ENCODE measurements at regions not wholly inside any gene's neighbourhood (a gene's known extent, or its start where the extent isn't known, plus 50 kb on each side); places are given as distances from the start of the nearest gene placed in this dataset.

DNA sequence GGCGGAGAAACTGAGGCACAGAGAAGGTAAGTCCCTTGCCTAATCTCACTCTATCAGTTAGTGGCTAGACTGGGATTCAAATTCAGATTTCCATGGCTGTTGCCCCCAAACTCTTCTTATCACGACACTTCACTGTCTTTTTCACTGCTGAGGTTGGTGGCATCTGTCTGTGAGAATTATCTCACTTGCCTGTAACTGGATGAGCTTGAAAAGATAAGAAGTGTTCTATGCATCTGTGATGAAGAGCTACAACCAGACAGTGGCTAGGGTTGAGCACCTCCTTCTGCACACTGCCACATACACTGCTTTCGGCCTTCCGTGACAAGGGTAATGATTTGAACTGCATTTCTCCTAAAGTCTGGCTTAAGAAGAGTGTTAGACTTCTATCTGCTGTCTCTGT is 107.9 kb upstream of the TEX13D start:
- Histone ChIP-seq H3K4me1 (no peaks in the 10 kb centered on the region), H3K4me3 (no peak overlapping the region), H3K9me3 (no peaks in the 10 kb centered on the region), H3K27me3 (no peaks in the 10 kb centered on the region), H3K27ac (no peak overlapping the region), H3K36me3 (no peaks in the 10 kb centered on the region)
- TF ChIP-seq, protein P1, sequence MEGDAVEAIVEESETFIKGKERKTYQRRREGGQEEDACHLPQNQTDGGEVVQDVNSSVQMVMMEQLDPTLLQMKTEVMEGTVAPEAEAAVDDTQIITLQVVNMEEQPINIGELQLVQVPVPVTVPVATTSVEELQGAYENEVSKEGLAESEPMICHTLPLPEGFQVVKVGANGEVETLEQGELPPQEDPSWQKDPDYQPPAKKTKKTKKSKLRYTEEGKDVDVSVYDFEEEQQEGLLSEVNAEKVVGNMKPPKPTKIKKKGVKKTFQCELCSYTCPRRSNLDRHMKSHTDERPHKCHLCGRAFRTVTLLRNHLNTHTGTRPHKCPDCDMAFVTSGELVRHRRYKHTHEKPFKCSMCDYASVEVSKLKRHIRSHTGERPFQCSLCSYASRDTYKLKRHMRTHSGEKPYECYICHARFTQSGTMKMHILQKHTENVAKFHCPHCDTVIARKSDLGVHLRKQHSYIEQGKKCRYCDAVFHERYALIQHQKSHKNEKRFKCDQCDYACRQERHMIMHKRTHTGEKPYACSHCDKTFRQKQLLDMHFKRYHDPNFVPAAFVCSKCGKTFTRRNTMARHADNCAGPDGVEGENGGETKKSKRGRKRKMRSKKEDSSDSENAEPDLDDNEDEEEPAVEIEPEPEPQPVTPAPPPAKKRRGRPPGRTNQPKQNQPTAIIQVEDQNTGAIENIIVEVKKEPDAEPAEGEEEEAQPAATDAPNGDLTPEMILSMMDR (IDR thresholded peaks at IDR 0.05): no peak
- no peak for DNase-seq
- WGBS, 2 donors: 96 to 97% methylated on average over 4 of the region's 4 CpGs
- intact Hi-C loops (cut with DNase I): no loop called here
- ATAC-seq: no peak

DNA sequence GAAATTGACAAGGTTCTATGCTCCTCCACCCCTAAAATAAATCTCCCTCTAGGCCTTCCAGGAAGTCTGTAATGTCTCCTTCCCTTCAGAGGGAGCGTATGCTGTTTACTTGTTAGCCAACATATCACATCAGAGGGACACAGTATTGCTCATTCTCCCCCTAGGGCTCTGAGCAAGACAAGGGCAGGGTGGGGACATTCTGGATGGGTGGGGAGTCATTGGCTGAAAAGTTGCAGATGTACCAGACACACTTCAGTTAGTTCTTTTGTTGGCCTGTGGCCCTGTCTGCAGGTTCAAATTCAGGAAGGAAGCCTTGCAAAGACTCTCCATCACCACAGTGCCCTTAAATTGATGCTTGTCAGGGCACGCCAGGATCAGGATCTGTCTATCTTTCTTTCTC is 106.3 kb upstream of the TEX13D start:
- ATAC-seq (peak in 3 of 8 donors; percentile 29 to 82 (median 35)), DNase-seq (no peak)
- no peak overlapping the region for H3K4me3 ChIP-seq
- WGBS, 2 donors: 60 to 77% methylated on average over 2 of the region's 2 CpGs
- TF ChIP-seq, protein P1 (IDR thresholded peaks at IDR 0.05): no peak
- H3K4me1 ChIP-seq: no peaks in the 10 kb centered on the region
- H3K36me3 ChIP-seq: no peaks in the 10 kb centered on the region
- no peaks in the 10 kb centered on the region for H3K9me3 ChIP-seq
- no peak overlapping the region for H3K27ac ChIP-seq
- intact Hi-C loops (cut with DNase I): no loop called here
- H3K27me3 ChIP-seq: no peaks in the 10 kb centered on the region

DNA sequence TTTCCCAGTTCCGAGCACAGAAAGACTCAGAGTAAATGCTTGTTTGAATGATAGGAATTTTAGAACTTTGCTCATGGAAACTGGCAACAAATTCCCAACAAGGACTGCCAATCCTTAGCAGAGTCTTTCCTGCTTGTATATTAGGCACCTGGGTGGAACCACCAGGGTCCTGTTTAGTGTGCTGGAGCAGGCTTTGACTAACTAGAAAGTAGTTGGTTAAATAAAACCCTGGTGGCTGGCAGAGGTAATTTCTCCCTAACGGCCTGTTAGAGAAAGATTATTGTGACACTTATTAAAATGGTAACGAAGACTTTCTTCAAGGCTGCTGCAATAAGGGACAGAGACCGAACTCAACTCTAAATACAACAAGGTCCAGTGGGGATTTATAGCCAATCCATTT is 103.6 kb upstream of the TEX13D start:
- H3K27ac ChIP-seq: no peak overlapping the region
- ATAC-seq: no peak
- 80 to 86% methylated on average over 4 of the region's 4 CpGs for WGBS, 2 donors

DNA sequence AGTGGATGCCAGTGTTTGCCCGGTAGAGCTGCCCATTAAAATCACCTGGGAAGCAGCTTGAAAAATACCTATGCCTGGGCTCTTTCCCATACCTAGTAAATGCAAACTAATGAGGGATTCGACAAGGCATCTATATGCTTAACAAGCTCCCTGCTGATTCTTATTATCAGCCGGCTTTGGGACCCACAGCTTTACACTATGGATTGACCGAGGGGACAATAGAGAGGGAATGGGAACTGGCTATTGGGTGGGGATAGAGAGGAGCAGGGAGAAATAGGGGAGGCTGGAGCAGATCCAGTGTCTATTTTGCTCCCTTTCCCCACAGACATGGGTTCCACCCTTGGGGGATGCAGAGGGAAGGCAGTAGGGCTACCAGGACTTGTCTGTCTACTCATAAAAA is 103.1 kb upstream of the TEX13D start:
- intact Hi-C loops (cut with DNase I): no loop called here
- Histone ChIP-seq H3K4me3 (no peak overlapping the region), H3K36me3 (no peaks in the 10 kb centered on the region), H3K27ac (no peak overlapping the region), H3K27me3 (no peaks in the 10 kb centered on the region), H3K4me1 (no peaks in the 10 kb centered on the region), H3K9me3 (no peaks in the 10 kb centered on the region)
- DNase-seq: no peak
- 86 to 88% methylated on average over 4 of the region's 4 CpGs for WGBS, 2 donors
- TF ChIP-seq, protein P1 (IDR thresholded peaks at IDR 0.05): no peak
- ATAC-seq: no peak

More for the DNA sequence above, 103.6 kb upstream of the TEX13D start:
- intact Hi-C loops (cut with DNase I): no loop called here
- Histone ChIP-seq H3K36me3 (no peaks in the 10 kb centered on the region), H3K9me3 (no peaks in the 10 kb centered on the region), H3K27me3 (no peaks in the 10 kb centered on the region), H3K4me1 (no peaks in the 10 kb centered on the region), H3K4me3 (no peak overlapping the region)
- no peak for DNase-seq
- TF ChIP-seq, protein P1 (IDR thresholded peaks at IDR 0.05): no peak
